Activated T-cell treated with anti-CD3 and anti-CD28 coated beads, Interleukin-2, amount 50 U/mL, for 72 hours (primary cell): ENCODE measurements at regions not wholly inside any gene's neighbourhood (a gene's known extent, or its start where the extent isn't known, plus 50 kb on each side); places are given as distances from the start of the nearest gene placed in this dataset.
"Not testable (repeated sequence)": the region's sequence is repeated elsewhere in the genome, so short reads cannot be mapped to it uniquely, and the experiment has no call there.

ENCODE experiments used
- ATAC-seq, 2 donors: fragments of 150-1000 bp; cut with Tn5 transposase; replicated peaks in 1 of 2; 2 replicates each; pipeline ENCODE4 v1.10.0; 2021; ENCODE audit warnings: moderate library complexity in 2 of 2, mild to moderate bottlenecking in 1 of 2
- DNase-seq, 2 donors: peaks; one replicate each; pipeline ENCODE4 v3.0.0; 2021 to 2022; ENCODE audit warnings: mixed read lengths in 1 of 2
- H3K27ac Mint-ChIP-seq: one replicate; pipeline ENCODE4 v1.8.0; 2022; ENCODE audit warnings: mild to moderate bottlenecking, moderate library complexity, mixed read lengths
- H3K27me3 Mint-ChIP-seq: one replicate; pipeline ENCODE4 v1.8.0; 2022; ENCODE audit warnings: low read depth, mixed read lengths
- H3K36me3 Mint-ChIP-seq, 2 donors: one replicate each; pipeline ENCODE4 v1.8.0; 2022; ENCODE audit warnings: mixed read lengths in 2 of 2, mild to moderate bottlenecking in 1 of 2; ENCODE audit not compliant: insufficient read depth in 2 of 2
- H3K4me1 Mint-ChIP-seq: one replicate; pipeline ENCODE4 v1.8.0; 2022; ENCODE audit warnings: low read depth, mixed read lengths
- H3K4me3 Mint-ChIP-seq, 2 donors: one replicate each; pipeline ENCODE4 v1.8.0; 2022; ENCODE audit warnings: mild to moderate bottlenecking in 2 of 2, mixed read lengths in 2 of 2, moderate library complexity in 2 of 2
- H3K9me3 Mint-ChIP-seq, 2 donors: one replicate each; pipeline ENCODE4 v1.8.0; 2022; ENCODE audit warnings: mixed read lengths in 2 of 2

DNA sequence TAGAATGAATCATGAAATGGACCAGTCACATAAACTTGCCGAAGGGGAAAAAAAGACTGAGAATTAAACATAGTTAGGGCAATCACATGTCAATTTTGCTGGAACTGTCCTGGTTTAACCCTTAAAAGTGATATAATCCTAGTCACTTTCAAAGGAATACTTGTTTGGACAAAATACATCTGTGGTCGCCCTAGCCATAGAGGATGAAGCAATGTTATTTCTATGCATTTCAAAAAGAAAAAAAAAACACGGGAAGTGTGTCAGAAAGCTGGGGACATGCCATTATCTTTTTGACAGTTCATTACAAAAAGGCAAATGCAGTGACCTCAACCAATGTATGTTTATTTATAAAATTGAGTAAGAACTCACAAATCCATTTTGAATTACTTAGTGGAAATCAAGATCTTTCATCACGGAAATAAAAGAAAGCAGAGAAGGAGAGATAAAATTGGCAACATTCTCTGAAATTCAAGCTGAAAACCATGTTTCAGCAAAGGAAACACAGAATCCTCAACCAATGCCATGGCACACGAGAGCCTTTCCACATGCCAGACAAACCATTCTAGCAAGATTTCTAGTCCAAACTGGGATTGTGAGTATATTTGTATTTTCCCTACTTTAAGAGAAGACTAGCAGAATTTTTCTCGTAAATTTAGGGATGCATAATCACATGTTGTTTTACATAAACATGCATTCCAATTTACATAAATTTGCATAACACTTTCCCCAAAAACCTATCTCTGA, 854.3 kb upstream of the ACVR2A start:
- Mint-ChIP-seq H3K4me1 (no peaks in the 10 kb centered on the region), H3K4me3 (no peak overlapping the region), H3K9me3 (no peaks in the 10 kb centered on the region), H3K27ac (no peak overlapping the region), H3K36me3 (no peaks in the 10 kb centered on the region), H3K27me3 (peaks cover 16% of the 10 kb centered on the region)
- ATAC-seq, result no peak
- DNase-seq, result no peak

DNA sequence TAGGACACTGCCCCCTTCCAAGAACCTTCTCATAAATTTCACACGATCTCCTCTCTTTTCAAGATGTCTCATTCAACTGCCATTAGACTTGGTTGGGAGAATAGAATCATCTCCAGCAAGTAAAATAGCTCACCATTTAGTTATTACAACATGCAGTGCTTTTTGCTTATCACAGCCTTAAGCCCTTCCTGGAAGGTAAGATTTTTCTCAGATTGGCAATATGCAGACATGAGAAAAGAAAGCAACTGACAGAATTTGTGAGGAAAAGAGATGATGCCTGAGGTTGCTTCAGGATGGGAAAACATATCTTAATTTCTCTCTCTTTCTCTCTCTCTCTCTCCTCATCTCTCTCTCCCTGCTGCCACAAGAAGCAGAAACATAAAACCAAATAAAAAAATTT, 855.1 kb upstream of the ACVR2A start:
- ATAC-seq (no peak), DNase-seq (no peak)
- Mint-ChIP-seq H3K27me3 (peaks cover 16% of the 10 kb centered on the region), H3K9me3 (no peaks in the 10 kb centered on the region), H3K36me3 (no peaks in the 10 kb centered on the region), H3K4me3 (no peak overlapping the region), H3K27ac (no peak overlapping the region), H3K4me1 (no peaks in the 10 kb centered on the region)

DNA sequence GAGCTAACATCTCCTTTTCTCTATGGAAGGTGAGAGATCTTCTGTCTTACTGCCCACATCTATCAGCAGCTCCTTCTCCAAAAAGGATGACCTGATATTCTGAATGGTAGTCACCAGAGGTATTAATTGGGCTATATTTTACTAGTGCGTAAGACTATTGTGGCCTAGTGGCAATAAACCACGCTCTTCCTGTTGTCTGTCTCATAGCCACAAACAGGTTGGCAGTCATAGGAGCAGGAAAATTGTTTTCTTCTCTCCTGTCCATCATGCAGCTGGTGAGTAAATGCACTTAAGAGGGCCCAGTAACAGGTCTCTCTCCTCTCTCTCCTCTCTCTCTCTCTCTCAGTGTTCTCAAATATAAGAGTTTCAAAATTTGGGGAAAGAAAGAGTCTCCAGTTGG, 856.8 kb upstream of the ACVR2A start:
- ATAC-seq (no peak), DNase-seq (no peak)
- Mint-ChIP-seq H3K27ac (no peak overlapping the region), H3K4me1 (no peaks in the 10 kb centered on the region), H3K36me3 (no peaks in the 10 kb centered on the region), H3K9me3 (no peaks in the 10 kb centered on the region), H3K27me3 (peaks cover 16% of the 10 kb centered on the region), H3K4me3 (no peak overlapping the region)

DNA sequence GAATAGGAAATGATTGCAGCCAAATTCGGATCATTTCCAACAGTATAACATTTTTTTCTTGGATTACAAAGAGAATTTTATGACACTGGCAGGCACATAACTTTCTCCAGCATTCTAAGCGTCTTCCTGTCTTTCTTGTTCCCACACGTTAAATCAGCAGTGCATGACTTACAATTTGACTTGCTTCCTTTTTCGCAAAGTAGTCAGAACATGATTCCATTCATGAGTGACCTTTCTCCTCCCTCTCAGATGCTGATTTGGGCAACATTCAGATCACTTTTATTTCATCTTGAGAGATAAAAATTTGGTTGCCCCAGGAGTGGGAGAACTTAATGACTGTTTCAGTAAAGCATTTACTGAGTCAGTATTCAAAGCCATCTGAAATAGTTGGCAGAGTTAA, 858.7 kb upstream of the ACVR2A start:
- Mint-ChIP-seq H3K27me3 (peaks cover 16% of the 10 kb centered on the region), H3K9me3 (no peaks in the 10 kb centered on the region), H3K4me3 (no peak overlapping the region), H3K36me3 (no peaks in the 10 kb centered on the region), H3K4me1 (no peaks in the 10 kb centered on the region), H3K27ac (no peak overlapping the region)
- ATAC-seq (no peak), DNase-seq (no peak)

DNA sequence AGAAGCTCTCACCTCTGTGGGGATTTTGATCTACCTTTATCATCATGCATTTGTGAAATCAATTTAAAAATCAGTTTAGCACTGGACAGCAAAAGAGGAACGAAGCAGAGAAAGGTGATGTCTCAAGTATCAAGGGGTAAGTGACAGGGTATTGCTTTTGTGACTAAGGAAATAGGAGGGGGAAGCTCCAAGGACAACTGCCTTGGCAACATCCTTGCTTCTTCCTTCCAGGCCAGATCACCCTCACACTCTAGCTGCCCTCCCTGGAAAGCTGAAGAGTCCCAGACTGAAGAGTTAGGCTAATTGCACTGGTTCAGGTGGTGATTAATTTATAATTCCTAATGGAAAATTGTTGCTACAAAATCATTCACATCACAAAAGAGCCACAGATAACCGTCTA, 859.1 kb upstream of the ACVR2A start:
- Mint-ChIP-seq H3K27ac (no peak overlapping the region), H3K27me3 (peaks cover 16% of the 10 kb centered on the region), H3K4me3 (no peak overlapping the region), H3K9me3 (no peaks in the 10 kb centered on the region), H3K4me1 (no peaks in the 10 kb centered on the region), H3K36me3 (no peaks in the 10 kb centered on the region)
- DNase-seq (no peak), ATAC-seq (no peak)

DNA sequence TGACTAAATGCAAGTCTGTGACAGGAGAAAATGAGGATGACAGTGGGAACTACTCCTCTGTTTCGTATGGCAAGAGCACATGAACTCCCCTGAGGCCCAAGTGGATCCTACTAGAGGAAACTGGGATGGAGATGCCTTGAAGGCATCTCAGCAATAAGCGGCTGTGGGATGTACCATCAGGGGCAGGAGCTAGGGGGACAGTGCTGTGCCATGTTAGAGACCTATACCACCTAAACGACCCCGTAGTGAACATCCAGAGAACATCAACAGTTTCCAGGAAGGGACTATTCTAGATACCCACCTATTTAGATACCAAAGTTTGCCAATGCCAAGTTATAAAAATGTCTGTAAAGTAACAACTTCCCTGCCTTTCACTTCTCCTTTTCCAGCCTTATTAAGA, 860.8 kb upstream of the ACVR2A start:
- H3K27ac Mint-ChIP-seq, result no peak overlapping the region
- no peaks in the 10 kb centered on the region for H3K36me3 Mint-ChIP-seq
- peaks cover 0 to 1% of the 10 kb centered on the region in 2 donors for H3K9me3 Mint-ChIP-seq
- no peak overlapping the region for H3K4me3 Mint-ChIP-seq
- H3K27me3 Mint-ChIP-seq, result peaks cover 8% of the 10 kb centered on the region
- no peak for DNase-seq
- no peaks in the 10 kb centered on the region for H3K4me1 Mint-ChIP-seq
- ATAC-seq, result no peak

DNA sequence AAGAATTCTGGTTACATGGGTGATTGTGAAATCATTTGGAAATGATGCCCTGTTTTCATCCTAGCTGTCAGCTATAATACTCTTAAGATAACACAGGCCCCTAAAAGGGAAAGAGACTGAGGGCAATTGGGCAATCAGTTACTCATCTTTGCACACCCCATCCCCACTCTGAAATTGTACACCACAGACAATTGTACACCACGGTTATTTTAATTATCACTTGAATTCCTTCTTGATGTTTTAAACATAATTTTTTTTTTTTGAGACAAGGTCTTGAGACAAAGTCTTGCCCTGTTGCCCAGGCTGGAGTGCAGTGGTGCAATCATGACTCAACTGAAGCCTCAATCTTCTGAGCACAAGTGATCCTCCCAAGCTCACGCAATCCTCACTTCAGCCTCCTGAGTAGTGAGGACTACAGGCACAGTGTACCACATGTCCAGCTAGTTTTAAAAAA, 862.4 kb upstream of the ACVR2A start:
- Mint-ChIP-seq H3K9me3 (peaks cover 0 to 1% of the 10 kb centered on the region in 2 donors), H3K4me1 (no peaks in the 10 kb centered on the region), H3K4me3 (no peak overlapping the region), H3K27ac (no peak overlapping the region), H3K27me3 (peaks cover 8% of the 10 kb centered on the region), H3K36me3 (no peaks in the 10 kb centered on the region)
- DNase-seq, result no peak
- no peak for ATAC-seq

DNA sequence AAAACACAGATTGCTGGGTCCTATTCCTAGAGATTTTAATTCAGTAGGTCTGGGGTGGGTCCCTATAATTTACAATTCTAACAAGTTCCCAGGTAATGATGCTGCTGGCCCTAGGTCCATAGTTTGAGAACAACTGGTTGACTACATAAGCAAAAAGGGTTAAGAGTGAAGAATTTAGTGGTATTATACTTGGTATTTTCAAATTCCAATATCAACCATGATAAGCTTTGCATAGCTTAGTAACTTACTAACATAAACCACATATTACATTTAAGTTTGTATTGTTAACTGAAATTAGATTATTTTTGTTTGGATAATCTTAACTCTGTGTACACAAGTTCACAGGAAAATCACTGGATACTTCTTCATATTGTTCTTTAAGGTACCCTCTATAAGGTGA, 862.9 kb upstream of the ACVR2A start:
- peaks cover 8% of the 10 kb centered on the region for H3K27me3 Mint-ChIP-seq
- ATAC-seq (no peak), DNase-seq (no peak)
- H3K27ac Mint-ChIP-seq, result no peak overlapping the region
- H3K9me3 Mint-ChIP-seq, result peaks cover 0 to 1% of the 10 kb centered on the region in 2 donors
- no peaks in the 10 kb centered on the region for H3K36me3 Mint-ChIP-seq
- H3K4me1 Mint-ChIP-seq, result no peaks in the 10 kb centered on the region
- no peak overlapping the region for H3K4me3 Mint-ChIP-seq

DNA sequence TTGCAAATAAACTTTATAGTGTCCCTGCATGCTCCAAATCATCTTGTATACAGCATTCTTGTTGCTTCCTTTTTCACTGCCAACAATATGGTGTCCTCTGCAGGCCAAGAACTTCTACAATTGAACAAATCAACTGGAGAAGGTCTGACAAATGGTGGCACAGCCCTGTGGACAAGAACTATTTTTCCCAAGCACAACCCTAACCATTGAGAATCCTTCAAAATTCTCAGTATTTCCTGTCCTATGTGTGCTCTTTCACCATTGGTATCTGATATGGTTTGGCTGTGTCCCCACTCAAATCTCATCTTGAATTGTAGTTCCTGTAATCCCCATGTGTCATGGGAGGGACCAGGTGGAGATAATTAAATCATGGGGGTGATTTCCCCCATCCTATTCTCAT, 865.1 kb upstream of the ACVR2A start:
- H3K9me3 Mint-ChIP-seq, result peaks cover 0 to 1% of the 10 kb centered on the region in 2 donors
- DNase-seq, result no peak
- no peaks in the 10 kb centered on the region for H3K4me1 Mint-ChIP-seq
- ATAC-seq, result no peak
- no peaks in the 10 kb centered on the region for H3K27me3 Mint-ChIP-seq
- H3K36me3 Mint-ChIP-seq, result no peaks in the 10 kb centered on the region
- no peak overlapping the region for H3K27ac Mint-ChIP-seq
- H3K4me3 Mint-ChIP-seq, result no peak overlapping the region

DNA sequence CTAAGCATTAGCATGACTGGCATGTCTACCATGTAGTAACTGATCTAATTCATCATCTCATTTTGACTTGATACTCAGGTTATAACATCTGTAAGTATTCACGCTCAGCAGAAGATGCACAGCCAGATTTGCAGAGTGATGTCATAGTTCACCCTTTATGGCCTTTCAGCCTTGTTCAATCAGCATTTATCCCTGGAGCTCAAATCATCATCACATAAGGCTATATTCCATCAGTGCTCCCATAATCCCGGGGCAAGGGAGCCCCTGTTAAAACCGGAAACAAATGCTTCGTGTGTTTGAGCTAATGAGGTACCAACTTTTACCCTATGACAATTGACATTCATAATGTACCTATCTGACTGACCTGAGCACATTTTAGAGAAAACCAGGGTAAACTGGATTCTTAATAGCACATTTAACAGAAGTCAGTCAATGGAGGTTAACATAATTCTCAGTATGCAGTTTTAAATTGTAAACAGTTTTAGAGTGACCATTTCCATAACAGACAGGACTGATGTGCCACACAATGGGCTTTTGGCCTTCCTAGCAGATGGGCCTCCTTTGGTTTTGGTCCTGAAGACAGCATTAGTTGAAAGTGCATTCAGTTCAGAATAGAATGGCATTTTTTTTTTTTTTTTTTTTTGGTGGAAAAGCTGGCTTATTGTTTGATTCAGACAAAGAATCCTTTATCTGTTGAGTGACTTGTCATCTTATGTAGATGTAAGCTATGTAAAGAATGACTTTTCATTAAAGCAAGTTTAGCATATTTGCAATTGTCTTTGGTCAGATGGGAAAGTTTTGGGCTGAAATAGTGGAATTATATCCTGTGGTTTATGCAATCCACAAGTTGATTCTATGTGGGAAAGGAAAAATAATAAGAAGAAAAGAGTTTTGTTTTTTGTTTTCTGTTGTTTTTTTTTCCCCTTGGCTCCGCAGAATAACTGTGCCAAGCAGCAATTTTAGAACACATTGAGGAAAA, 866.0 kb upstream of the ACVR2A start:
- DNase-seq (no peak), ATAC-seq (no peak)
- H3K36me3 Mint-ChIP-seq, result no peaks in the 10 kb centered on the region
- H3K4me1 Mint-ChIP-seq, result no peaks in the 10 kb centered on the region
- H3K27me3 Mint-ChIP-seq, result no peaks in the 10 kb centered on the region
- no peak overlapping the region for H3K4me3 Mint-ChIP-seq
- H3K27ac Mint-ChIP-seq, result no peak overlapping the region
- peaks cover 0 to 1% of the 10 kb centered on the region in 2 donors for H3K9me3 Mint-ChIP-seq

DNA sequence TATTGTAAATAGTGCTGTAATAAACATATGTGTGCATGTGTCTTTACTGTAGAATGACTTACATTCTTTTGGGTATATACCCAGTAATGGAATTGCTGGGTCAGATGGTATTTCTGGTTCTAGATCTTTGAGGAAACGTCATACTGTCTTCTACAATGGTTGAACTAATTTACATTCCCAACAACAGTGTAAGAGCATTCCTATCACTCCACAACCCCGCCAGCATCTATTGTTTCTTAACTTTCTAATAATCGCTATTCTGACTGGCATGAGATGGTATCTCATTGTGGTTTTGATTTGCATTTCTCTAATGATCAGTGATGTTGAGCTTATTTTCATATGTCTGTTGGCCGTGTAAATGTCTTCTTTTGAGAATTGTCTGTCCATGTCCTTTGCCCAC, 873.8 kb upstream of the ACVR2A start:
- not testable (repeated sequence) for H3K4me3 Mint-ChIP-seq, H3K27ac Mint-ChIP-seq, H3K36me3 Mint-ChIP-seq, H3K4me1 Mint-ChIP-seq, ATAC-seq, DNase-seq, H3K27me3 Mint-ChIP-seq, H3K9me3 Mint-ChIP-seq

DNA sequence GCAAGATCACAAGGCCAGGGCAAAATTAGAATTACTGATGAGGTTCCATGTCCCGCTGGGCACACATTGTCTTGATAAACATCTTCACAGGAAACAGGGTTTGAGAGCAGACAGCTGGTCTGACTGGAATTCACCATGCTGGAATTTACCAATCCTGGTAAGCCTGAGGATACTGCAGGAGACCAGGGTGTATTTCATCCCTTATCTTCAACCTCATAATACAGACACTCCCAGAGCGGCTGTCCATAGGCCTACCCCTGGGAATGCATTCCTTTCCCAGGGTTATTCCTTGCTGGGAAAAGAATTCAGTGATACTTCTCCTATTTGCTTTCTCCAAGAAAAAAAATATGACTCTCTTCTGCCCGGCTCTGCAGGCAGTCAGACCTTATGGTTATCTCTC, 875.1 kb upstream of the ACVR2A start:
- not testable (repeated sequence) for H3K36me3 Mint-ChIP-seq, DNase-seq, H3K27ac Mint-ChIP-seq, H3K9me3 Mint-ChIP-seq, H3K27me3 Mint-ChIP-seq, ATAC-seq, H3K4me1 Mint-ChIP-seq, H3K4me3 Mint-ChIP-seq

DNA sequence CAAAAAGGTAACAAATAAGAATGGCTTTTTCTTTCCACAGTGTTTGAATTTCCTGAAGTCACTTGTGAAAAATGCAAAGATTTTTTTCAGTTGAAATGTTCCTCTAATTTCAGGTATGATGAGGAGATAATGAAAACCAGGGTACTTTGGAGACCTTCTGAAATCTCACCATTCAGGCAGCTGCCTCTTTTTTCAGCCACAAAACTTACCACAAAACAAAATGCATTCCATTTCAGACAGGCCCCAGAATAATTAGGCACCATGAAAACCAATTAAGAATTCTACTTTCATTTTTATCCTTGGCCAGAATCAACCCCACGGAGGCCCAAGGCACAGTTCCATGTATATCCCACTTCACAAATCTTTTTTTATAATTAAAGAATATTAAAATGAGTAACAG, 880.3 kb upstream of the ACVR2A start:
- H3K9me3 Mint-ChIP-seq, result peaks cover 4 to 5% of the 10 kb centered on the region in 2 donors
- DNase-seq, result no peak

More for the DNA sequence above, 880.3 kb upstream of the ACVR2A start:
- Mint-ChIP-seq H3K4me3 (no peak overlapping the region), H3K36me3 (no peaks in the 10 kb centered on the region), H3K27ac (no peak overlapping the region), H3K27me3 (no peaks in the 10 kb centered on the region), H3K4me1 (no peaks in the 10 kb centered on the region)
- no peak for ATAC-seq
